Brain microvascular endothelial cell (primary cell): ENCODE measurements at regions not wholly inside any gene's neighbourhood (a gene's known extent, or its start where the extent isn't known, plus 50 kb on each side); places are given as distances from the start of the nearest gene placed in this dataset.

ENCODE experiments used
- DNase-seq: peaks from one replicate; pipeline ENCODE4 v3.0.0-alpha.2; 2020
- H3K27ac ChIP-seq: fragments of 250-450 bp; sonication (Bioruptor Pico); 2 replicates; pipeline ENCODE4 v1.5.1; 2020; ENCODE audit warnings: mild to moderate bottlenecking, moderate library complexity
- H3K27me3 ChIP-seq: fragments of 250-450 bp; sonication (Bioruptor Pico); replicated peaks from 2 replicates; pipeline ENCODE4 v1.5.1; 2020; ENCODE audit warnings: mild to moderate bottlenecking
- H3K36me3 ChIP-seq: fragments of 250-450 bp; sonication (Bioruptor Pico); replicated peaks from 2 replicates; pipeline ENCODE4 v1.5.1; 2020; ENCODE audit warnings: mild to moderate bottlenecking
- H3K4me3 ChIP-seq: 2 replicates; pipeline ENCODE4 v1.5.1; 2011; ENCODE audit warnings: low read depth, mild to moderate bottlenecking, control low read depth, low read length, moderate library complexity
- CTCF ChIP-seq: IDR thresholded peaks from 2 replicates; pipeline ENCODE4 v1.5.1; 2011; ENCODE audit warnings: low read depth, mild to moderate bottlenecking, moderate library complexity, low read length, control low read depth, inconsistent platforms; ENCODE audit errors: missing control alignments
- in situ Hi-C: cut with HindIII; loops from 2 replicates; pipeline ENCODE4 v1.10.0; 2017; ENCODE audit warnings: low sequenced_read_pairs, low pct_ligation_motif_present

DNA sequence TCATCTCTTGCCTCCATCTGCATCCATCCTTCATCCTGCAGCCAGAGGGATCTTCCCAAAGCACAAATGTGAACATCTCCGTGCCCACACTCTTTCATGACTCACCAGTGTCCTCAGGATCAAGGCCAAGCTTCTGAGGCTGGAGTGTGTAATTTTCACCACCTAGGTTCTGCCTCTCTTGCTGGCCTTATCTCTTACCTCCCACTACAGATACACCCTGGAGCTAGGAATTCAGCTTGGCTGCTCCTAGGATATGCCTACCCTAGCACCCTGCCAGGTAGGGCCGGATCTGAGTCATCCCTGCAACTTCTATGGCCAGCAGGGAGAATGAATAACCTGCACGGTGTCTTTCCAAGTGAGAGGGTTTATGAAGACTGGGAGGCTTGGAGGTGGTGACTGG, 208.7 kb upstream of the CSF3R start:
- H3K27ac ChIP-seq: no peak overlapping the region
- DNase-seq: no peak
- no peak for TF ChIP-seq CTCF
- H3K27me3 ChIP-seq: no peaks in the 10 kb centered on the region
- in situ Hi-C loops: no loop called here
- H3K4me3 ChIP-seq: no peak overlapping the region
- H3K36me3 ChIP-seq: no peaks in the 10 kb centered on the region

- no peak for TF ChIP-seq CTCF
- H3K4me3 ChIP-seq: no peak overlapping the region
- H3K27me3 ChIP-seq: no peaks in the 10 kb centered on the region
- in situ Hi-C loops: no loop called here
- no peak overlapping the region for H3K27ac ChIP-seq
- DNase-seq: no peak
- no peaks in the 10 kb centered on the region for H3K36me3 ChIP-seq
Measured at GRCh38 chr1:36689992-36690391, 207.3 kb upstream of the CSF3R start.

DNA sequence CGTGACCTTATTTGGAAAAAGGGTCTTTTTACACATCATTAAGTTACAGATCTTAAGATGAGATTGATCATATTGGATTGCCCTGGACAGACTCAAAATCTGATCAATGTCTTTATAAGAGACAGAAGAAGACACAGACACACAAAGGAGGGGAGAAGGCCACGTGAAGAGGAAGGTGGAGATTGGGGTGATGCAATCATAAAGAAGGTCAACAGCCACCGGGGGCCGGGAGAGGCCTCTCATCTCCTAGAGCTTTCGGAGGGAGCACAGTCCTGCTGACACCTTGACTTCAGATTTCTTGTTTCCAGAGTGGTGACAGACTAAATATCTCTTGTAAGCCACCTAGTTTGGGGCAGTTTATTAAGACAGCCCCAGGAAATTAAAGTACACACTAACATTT, 204.6 kb upstream of the CSF3R start:
- no peak for DNase-seq
- no peak overlapping the region for H3K4me3 ChIP-seq
- H3K27ac ChIP-seq: no peak overlapping the region
- in situ Hi-C loops: no loop called here
- H3K27me3 ChIP-seq: no peaks in the 10 kb centered on the region
- H3K36me3 ChIP-seq: no peaks in the 10 kb centered on the region
- TF ChIP-seq CTCF: no peak

GRCh38 chr1:36675931-36676562, 193.3 kb upstream of the CSF3R start:
- no peak for TF ChIP-seq CTCF
- H3K36me3 ChIP-seq: no peaks in the 10 kb centered on the region
- no peak overlapping the region for H3K4me3 ChIP-seq
- in situ Hi-C loops: no loop called here
- no peak for DNase-seq
- H3K27me3 ChIP-seq: no peaks in the 10 kb centered on the region
- no peak overlapping the region for H3K27ac ChIP-seq

DNA sequence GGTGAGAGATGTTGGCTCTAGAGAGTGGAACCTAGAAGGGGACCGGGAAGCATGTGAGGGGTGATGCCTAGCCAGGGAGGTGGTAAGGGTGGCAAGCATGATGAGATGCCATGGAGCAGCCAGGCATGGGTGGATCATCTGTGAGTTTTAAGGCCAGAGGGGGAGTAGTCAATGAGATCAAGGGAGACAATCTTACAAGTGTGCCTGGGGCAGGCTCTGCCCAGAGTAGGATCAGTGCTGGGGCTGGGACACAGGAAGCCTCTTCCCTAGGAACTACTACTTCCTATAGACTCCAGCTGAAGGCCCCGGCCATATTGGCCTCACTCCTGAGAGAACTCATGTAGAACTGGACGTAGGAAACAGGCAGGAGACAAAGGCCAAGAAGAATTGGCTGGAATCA, 192.4 kb upstream of the CSF3R start:
- no peak for DNase-seq
- Histone ChIP-seq H3K27ac (no peak overlapping the region), H3K27me3 (no peaks in the 10 kb centered on the region), H3K4me3 (no peak overlapping the region), H3K36me3 (no peaks in the 10 kb centered on the region)
- in situ Hi-C loops: no loop called here
- TF ChIP-seq CTCF: no peak

GRCh38 chr1:36673202-36673601, 190.5 kb upstream of the CSF3R start:
- in situ Hi-C loops: no loop called here
- no peak for DNase-seq
- TF ChIP-seq CTCF: no peak
- H3K27ac ChIP-seq: no peak overlapping the region
- no peaks in the 10 kb centered on the region for H3K36me3 ChIP-seq
- no peaks in the 10 kb centered on the region for H3K27me3 ChIP-seq
- no peak overlapping the region for H3K4me3 ChIP-seq
